Gastroesophageal sphincter (tissue), 3 donors: ENCODE measurements at regions not wholly inside any gene's neighbourhood (a gene's known extent, or its start where the extent isn't known, plus 50 kb on each side); places are given as distances from the start of the nearest gene placed in this dataset.

Source experiments
- CTCF ChIP-seq, 4 experiments: fragments of 200-600 bp in 2 of 4; fragments of 450-650 bp in 2 of 4; sonication (generic) in 1 of 4; IDR thresholded peaks; one replicate each; pipeline ENCODE4 v1.5.1; 2017 to 2019; ENCODE audit warnings: antibody characterized with exemption in 4 of 4, mild to moderate bottlenecking in 2 of 4, moderate library complexity in 2 of 4
- EP300 ChIP-seq: sonication (generic); formaldehyde crosslinking; IDR thresholded peaks from one replicate; pipeline ENCODE4 v1.6.1; 2017; ENCODE audit warnings: antibody characterized with exemption, mild to moderate bottlenecking
- POLR2A ChIP-seq, 2 donors: fragments of 450-650 bp; IDR thresholded peaks; one replicate each; pipeline ENCODE4 v1.6.1; 2017; ENCODE audit warnings: antibody characterized with exemption in 2 of 2, mild to moderate bottlenecking in 2 of 2, moderate library complexity in 1 of 2
- POLR2AphosphoS5 ChIP-seq: sonication (generic); formaldehyde crosslinking; IDR thresholded peaks from one replicate; pipeline ENCODE4 v1.6.1; 2017; ENCODE audit warnings: antibody characterized with exemption

- TF ChIP-seq CTCF (IDR thresholded peaks at IDR 0.05) (no peak), EP300 (no peak), POLR2A (IDR thresholded peaks at IDR 0.05) (no peak), POLR2AphosphoS5 (no peak)
Observed at GRCh38 chr10:89900554-89900953, 199.2 kb downstream of the KIF20B start.
